Upper lobe of left lung (tissue), 4 donors: ENCODE measurements at regions not wholly inside any gene's neighbourhood (a gene's known extent, or its start where the extent isn't known, plus 50 kb on each side); places are given as distances from the start of the nearest gene placed in this dataset.

ENCODE experiments used
- POLR2AphosphoS5 ChIP-seq, 2 donors: sonication (generic); formaldehyde crosslinking; IDR thresholded peaks; one replicate each; pipeline ENCODE4 v1.5.1; 2017; ENCODE audit warnings: antibody characterized with exemption in 2 of 2
- TF ChIP-seq, protein P1 (sequence below), 6 experiments: fragments of 450-650 bp in 4 of 6; fragments of 200-600 bp in 2 of 6; sonication (generic) in 2 of 6; IDR thresholded peaks; one replicate each; pipeline ENCODE4 v1.5.1; 2016 to 2019; ENCODE audit warnings: antibody characterized with exemption in 6 of 6

DNA sequence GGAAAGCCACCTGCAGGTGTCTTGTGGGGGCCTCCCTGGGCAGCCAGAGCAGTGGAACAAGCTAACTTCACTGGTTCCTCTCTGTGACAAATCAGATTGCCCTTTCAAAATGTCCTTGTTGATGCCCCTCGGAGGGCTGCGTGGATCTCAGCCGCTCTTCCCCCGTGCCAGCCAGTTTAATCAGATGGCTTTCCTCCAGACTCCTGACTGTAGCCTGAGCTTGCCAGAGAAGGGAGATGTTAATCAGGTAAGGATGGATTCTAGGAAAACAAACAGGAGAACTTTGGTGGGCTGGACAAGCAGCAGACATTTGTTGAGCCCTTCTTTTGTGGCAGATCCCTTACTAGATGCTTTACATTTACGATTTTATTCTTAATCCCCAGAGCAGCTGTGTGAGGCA, 88.2 kb downstream of the DMRTA2 start:
- TF ChIP-seq, protein P1, sequence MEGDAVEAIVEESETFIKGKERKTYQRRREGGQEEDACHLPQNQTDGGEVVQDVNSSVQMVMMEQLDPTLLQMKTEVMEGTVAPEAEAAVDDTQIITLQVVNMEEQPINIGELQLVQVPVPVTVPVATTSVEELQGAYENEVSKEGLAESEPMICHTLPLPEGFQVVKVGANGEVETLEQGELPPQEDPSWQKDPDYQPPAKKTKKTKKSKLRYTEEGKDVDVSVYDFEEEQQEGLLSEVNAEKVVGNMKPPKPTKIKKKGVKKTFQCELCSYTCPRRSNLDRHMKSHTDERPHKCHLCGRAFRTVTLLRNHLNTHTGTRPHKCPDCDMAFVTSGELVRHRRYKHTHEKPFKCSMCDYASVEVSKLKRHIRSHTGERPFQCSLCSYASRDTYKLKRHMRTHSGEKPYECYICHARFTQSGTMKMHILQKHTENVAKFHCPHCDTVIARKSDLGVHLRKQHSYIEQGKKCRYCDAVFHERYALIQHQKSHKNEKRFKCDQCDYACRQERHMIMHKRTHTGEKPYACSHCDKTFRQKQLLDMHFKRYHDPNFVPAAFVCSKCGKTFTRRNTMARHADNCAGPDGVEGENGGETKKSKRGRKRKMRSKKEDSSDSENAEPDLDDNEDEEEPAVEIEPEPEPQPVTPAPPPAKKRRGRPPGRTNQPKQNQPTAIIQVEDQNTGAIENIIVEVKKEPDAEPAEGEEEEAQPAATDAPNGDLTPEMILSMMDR (IDR thresholded peaks at IDR 0.05) = no peak
- no peak for TF ChIP-seq POLR2AphosphoS5 (IDR thresholded peaks at IDR 0.05)
